Body of pancreas (tissue), 4 donors: ENCODE measurements at regions not wholly inside any gene's neighbourhood (a gene's known extent, or its start where the extent isn't known, plus 50 kb on each side); places are given as distances from the start of the nearest gene placed in this dataset.
"Not testable (repeated sequence)": the region's sequence is repeated elsewhere in the genome, so short reads cannot be mapped to it uniquely, and the experiment has no call there.

Experiments
- ATAC-seq: fragments of 150-250 bp; one replicate; pipeline ENCODE4 v1.9.1; 2016
- DNase-seq, 4 donors: peaks; one replicate each; pipeline ENCODE4 v3.0.0-alpha.2; 2019
- H3K27ac ChIP-seq, 4 donors: fragments of 200-600 bp; sonication (generic); 1 replicate in 3 of 4; 2 replicates in 1 of 4; pipeline versions ENCODE4 v1.5.1 to v1.6.1; 2016 to 2019; ENCODE audit warnings: mild to moderate bottlenecking in 1 of 4, mixed read lengths in 1 of 4, moderate library complexity in 1 of 4
- H3K27me3 ChIP-seq, 2 donors: fragments of 200-600 bp; sonication (generic); one replicate each; pipeline ENCODE4 v1.6.0; 2016; ENCODE audit warnings: mild to moderate bottlenecking in 1 of 2
- H3K36me3 ChIP-seq, 2 donors: fragments of 200-600 bp; sonication (generic); replicated peaks in 1 of 2; 2 replicates each; pipeline ENCODE4 v1.5.1; 2016; ENCODE audit warnings: low read depth in 2 of 2; ENCODE audit not compliant: insufficient read depth in 1 of 2
- H3K4me1 ChIP-seq: fragments of 200-600 bp; sonication (generic); one replicate; pipeline ENCODE4 v1.6.0; 2016
- H3K4me3 ChIP-seq, 2 donors: fragments of 200-600 bp; sonication (generic); 1 replicate in 1 of 2; 2 replicates in 1 of 2; pipeline ENCODE4 v1.5.1; 2016 to 2019
- H3K9me3 ChIP-seq, 3 donors: fragments of 200-600 bp; sonication (generic); 1 replicate in 2 of 3; 2 replicates in 1 of 3; pipeline ENCODE4 v1.5.1; 2016
- CTCF ChIP-seq, 7 experiments: fragments of 450-650 bp in 4 of 7; fragments of 200-600 bp in 3 of 7; sonication (generic) in 3 of 7; IDR thresholded peaks; one replicate each; pipeline ENCODE4 v1.5.1; 2016 to 2019; ENCODE audit warnings: antibody characterized with exemption in 7 of 7
- POLR2A ChIP-seq, 3 donors: fragments of 450-650 bp; IDR thresholded peaks; one replicate each; pipeline ENCODE4 v1.6.1; 2016; ENCODE audit warnings: antibody characterized with exemption in 3 of 3, mild to moderate bottlenecking in 2 of 3
- WGBS, 2 donors: methylation state at CpG; one replicate each; pipeline ENCODE4 v1.1.5; 2017; 5-methylcytosine and 5-hydroxymethylcytosine counted together
- intact Hi-C: fragments of 100-400 bp; cut with DNase I; formaldehyde crosslinking; loops from one replicate; pipeline ENCODE4 v1.15.1; 2023

GRCh38 chr9:110130791-110131416 is 77.1 kb downstream of the C9orf152 start:
- ATAC-seq = no peak
- TF ChIP-seq CTCF (IDR thresholded peaks at IDR 0.05) (no peak), POLR2A (IDR thresholded peaks at IDR 0.05) (no peak)
- DNase-seq = no peak
- H3K27me3 ChIP-seq = no peaks in the 10 kb centered on the region
- H3K4me3 ChIP-seq = no peak overlapping the region
- no peak overlapping the region for H3K27ac ChIP-seq
- intact Hi-C loops = no loop called here
- WGBS, 2 donors = 79 to 85% methylated on average over 6 of the region's 6 CpGs
- H3K4me1 ChIP-seq = no peaks in the 10 kb centered on the region
- H3K9me3 ChIP-seq = no peaks in the 10 kb centered on the region
- H3K36me3 ChIP-seq = no peaks in the 10 kb centered on the region

- intact Hi-C loops = no loop called here
- no peak overlapping the region for H3K27ac ChIP-seq
- H3K9me3 ChIP-seq = no peaks in the 10 kb centered on the region
- DNase-seq (no peak), ATAC-seq (no peak)
- no peak for TF ChIP-seq POLR2A (IDR thresholded peaks at IDR 0.05)
- no peak for TF ChIP-seq CTCF (IDR thresholded peaks at IDR 0.05)
- 77 to 86% methylated on average over 2 of the region's 2 CpGs for WGBS, 2 donors
- no peaks in the 10 kb centered on the region for H3K36me3 ChIP-seq
- H3K4me3 ChIP-seq = no peak overlapping the region
- no peaks in the 10 kb centered on the region for H3K4me1 ChIP-seq
- H3K27me3 ChIP-seq = no peaks in the 10 kb centered on the region
Measured at GRCh38 chr9:110131499-110131898, 76.5 kb downstream of the C9orf152 start.

- intact Hi-C loops, ATAC-seq, H3K27me3 ChIP-seq, DNase-seq, H3K27ac ChIP-seq, H3K4me1 ChIP-seq, H3K9me3 ChIP-seq, H3K4me3 ChIP-seq, H3K36me3 ChIP-seq: not testable (repeated sequence)
- WGBS, 2 donors = 94 to 100% methylated on average over 2 to 3 of the region's 3 CpGs
Measured at GRCh38 chr9:110132531-110132930, 75.4 kb downstream of the C9orf152 start.

GRCh38 chr9:110133059-110133458 is 74.9 kb downstream of the C9orf152 start:
- Histone ChIP-seq H3K27ac (no peak overlapping the region), H3K4me1 (no peaks in the 10 kb centered on the region), H3K9me3 (no peaks in the 10 kb centered on the region), H3K36me3 (no peaks in the 10 kb centered on the region), H3K4me3 (no peak overlapping the region), H3K27me3 (no peaks in the 10 kb centered on the region)
- ATAC-seq (no peak), DNase-seq (no peak)
- intact Hi-C loops = no loop called here
- WGBS, 2 donors = 68 to 75% methylated on average over 3 of the region's 3 CpGs
- TF ChIP-seq POLR2A (IDR thresholded peaks at IDR 0.05) = no peak
- no peak for TF ChIP-seq CTCF (IDR thresholded peaks at IDR 0.05)

GRCh38 chr9:110133608-110134210 is 74.2 kb downstream of the C9orf152 start:
- TF ChIP-seq CTCF (IDR thresholded peaks at IDR 0.05) = no peak
- TF ChIP-seq POLR2A (IDR thresholded peaks at IDR 0.05) = no peak
- H3K27ac ChIP-seq = no peak overlapping the region
- ATAC-seq (no peak), DNase-seq (no peak)
- 72 to 80% methylated on average over 4 of the region's 4 CpGs for WGBS, 2 donors
- no peaks in the 10 kb centered on the region for H3K9me3 ChIP-seq
- H3K36me3 ChIP-seq = no peaks in the 10 kb centered on the region
- H3K4me1 ChIP-seq = no peaks in the 10 kb centered on the region
- no peak overlapping the region for H3K4me3 ChIP-seq
- intact Hi-C loops = no loop called here
- no peaks in the 10 kb centered on the region for H3K27me3 ChIP-seq
